ENCODE measurements at regions not wholly inside any gene's neighbourhood (a gene's known extent, or its start where the extent isn't known, plus 50 kb on each side); places are given as distances from the start of the nearest gene placed in this dataset.

GRCh38 chr3:87977765-87978164 is 81.0 kb downstream of the CGGBP1 start:
- H4K20me1 ChIP-seq (ENCODE audit: insufficient read depth) = no peaks in the 10 kb centered on the region
- H3K9me2 ChIP-seq (ENCODE audit: insufficient read depth, low read length) = no peaks in the 10 kb centered on the region
- H2AFZ ChIP-seq (ENCODE audit: low read depth, low read length) = no peak overlapping the region
- no peaks in the 10 kb centered on the region for H3K27me3 ChIP-seq (ENCODE audit: insufficient read depth, low read depth, low read length)
- no peaks in the 10 kb centered on the region for H3K79me2 ChIP-seq (replicated peaks; ENCODE audit: insufficient read depth, low read length)
- no peak overlapping the region for H3K9ac ChIP-seq (ENCODE audit: low read length)
- no peak for TF ChIP-seq EP300 (conservative IDR thresholded peaks at IDR 0.05; ENCODE audit: poor library complexity, severe bottlenecking)
- no peak for TF ChIP-seq EZH2 (IDR thresholded peaks at IDR 0.05; ENCODE audit: borderline replicate concordance, insufficient read depth, low read length, poor library complexity, severe bottlenecking)
- no peak for TF ChIP-seq POLR2AphosphoS5 (IDR thresholded peaks at IDR 0.05)
- TF ChIP-seq MXI1 (conservative IDR thresholded peaks at IDR 0.05; ENCODE audit: poor library complexity, severe bottlenecking) = no peak
- TF ChIP-seq SMC3 (conservative IDR thresholded peaks at IDR 0.05; ENCODE audit: poor library complexity) = no peak
- TF ChIP-seq TAF1 (IDR thresholded peaks at IDR 0.05; ENCODE audit: low read depth) = no peak
- no peak overlapping the region for H3K4me3 ChIP-seq (ENCODE audit: low read length)
- H3K9me3 ChIP-seq (ENCODE audit: low read length) = no peaks in the 10 kb centered on the region
- H3F3A ChIP-seq (ENCODE audit: insufficient read depth, low read length, poor library complexity, severe bottlenecking) = no peaks in the 10 kb centered on the region
- H3K36me3 ChIP-seq (ENCODE audit: insufficient read depth, low read length) = no peaks in the 10 kb centered on the region
- H3K4me2 ChIP-seq (ENCODE audit: low read length) = no peak overlapping the region
- no peak overlapping the region for H3K27ac ChIP-seq (ENCODE audit: low read length)

- H3K27me3 ChIP-seq (ENCODE audit: insufficient read depth, low read depth, low read length) = no peaks in the 10 kb centered on the region
- H3K9me2 ChIP-seq (ENCODE audit: insufficient read depth, low read length) = no peaks in the 10 kb centered on the region
- H3K27ac ChIP-seq (ENCODE audit: low read length) = no peak overlapping the region
Observed at GRCh38 chr3:87975716-87976115, 83.1 kb downstream of the CGGBP1 start.

More at GRCh38 chr3:87975716-87976115, 83.1 kb downstream of the CGGBP1 start:
- Histone ChIP-seq H3K4me2 (ENCODE audit: low read length) (no peak overlapping the region), H3F3A (ENCODE audit: insufficient read depth, low read length, poor library complexity, severe bottlenecking) (no peaks in the 10 kb centered on the region), H2AFZ (ENCODE audit: low read depth, low read length) (no peak overlapping the region), H3K36me3 (ENCODE audit: insufficient read depth, low read length) (no peaks in the 10 kb centered on the region), H3K79me2 (replicated peaks; ENCODE audit: insufficient read depth, low read length) (no peaks in the 10 kb centered on the region), H4K20me1 (ENCODE audit: insufficient read depth) (no peaks in the 10 kb centered on the region), H3K4me3 (ENCODE audit: low read length) (no peak overlapping the region), H3K9ac (ENCODE audit: low read length) (no peak overlapping the region), H3K9me3 (ENCODE audit: low read length) (no peaks in the 10 kb centered on the region)
- TF ChIP-seq RAD21 (conservative IDR thresholded peaks at IDR 0.05) = no peak
- TF ChIP-seq REST (IDR thresholded peaks at IDR 0.05; ENCODE audit: borderline replicate concordance) = no peak
- TF ChIP-seq POLR2AphosphoS5 (IDR thresholded peaks at IDR 0.05) = no peak
- TF ChIP-seq MXI1 (conservative IDR thresholded peaks at IDR 0.05; ENCODE audit: poor library complexity, severe bottlenecking) = no peak
- TF ChIP-seq EZH2 (IDR thresholded peaks at IDR 0.05; ENCODE audit: borderline replicate concordance, insufficient read depth, low read length, poor library complexity, severe bottlenecking) = no peak
- TF ChIP-seq EP300 (conservative IDR thresholded peaks at IDR 0.05; ENCODE audit: poor library complexity, severe bottlenecking) = no peak

Data from neural cell (in vitro differentiated cells).